ENCODE measurements at regions not wholly inside any gene's neighbourhood (a gene's known extent, or its start where the extent isn't known, plus 50 kb on each side); places are given as distances from the start of the nearest gene placed in this dataset.

DNA sequence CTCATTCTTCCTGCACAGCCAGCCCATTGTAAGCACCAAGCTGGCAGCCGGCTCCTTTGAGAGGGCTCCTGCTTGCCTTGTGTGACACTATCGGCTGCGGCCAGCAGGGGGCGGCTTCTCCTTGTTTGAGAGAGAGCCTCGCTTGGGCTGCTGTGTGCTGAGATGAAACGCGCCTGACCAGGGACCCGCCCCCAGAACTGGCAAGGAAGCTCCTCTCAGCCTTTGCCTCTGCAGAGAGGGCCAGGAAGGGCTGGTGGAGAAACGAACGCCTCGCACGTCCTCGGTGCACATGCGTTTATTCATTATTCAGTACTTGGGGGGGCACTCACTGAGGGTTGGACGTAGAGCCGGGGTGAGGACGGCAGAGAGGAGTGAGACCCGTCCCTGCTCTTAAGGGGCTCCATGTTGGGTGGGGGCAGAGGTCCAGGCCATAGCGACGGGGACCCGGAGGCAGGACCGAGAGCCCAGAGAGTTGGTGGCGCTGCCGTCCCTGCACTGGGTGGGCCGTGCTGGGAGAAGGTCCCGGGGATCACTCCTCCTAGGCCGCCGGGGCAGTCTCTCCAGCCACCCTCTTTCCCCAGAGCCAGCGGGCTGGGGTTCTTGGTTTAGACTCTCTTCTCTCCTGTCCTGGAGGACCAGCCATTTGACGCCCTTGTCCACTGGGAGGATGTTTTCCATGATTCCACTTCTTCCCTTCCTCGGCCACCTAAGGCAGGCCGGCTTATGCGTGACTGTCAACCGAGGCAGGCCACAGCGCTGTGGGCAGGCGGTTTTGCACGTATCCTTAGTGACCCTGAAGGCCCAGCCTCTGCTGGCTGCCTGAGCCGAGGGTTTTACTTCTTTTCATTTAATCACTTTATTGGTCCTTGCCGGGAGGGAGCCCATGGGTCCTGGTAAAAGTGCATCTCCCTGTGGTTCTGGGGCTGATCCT, 174.5 kb downstream of the KATNAL1 start (continued):
- TF ChIP-seq, protein P1, sequence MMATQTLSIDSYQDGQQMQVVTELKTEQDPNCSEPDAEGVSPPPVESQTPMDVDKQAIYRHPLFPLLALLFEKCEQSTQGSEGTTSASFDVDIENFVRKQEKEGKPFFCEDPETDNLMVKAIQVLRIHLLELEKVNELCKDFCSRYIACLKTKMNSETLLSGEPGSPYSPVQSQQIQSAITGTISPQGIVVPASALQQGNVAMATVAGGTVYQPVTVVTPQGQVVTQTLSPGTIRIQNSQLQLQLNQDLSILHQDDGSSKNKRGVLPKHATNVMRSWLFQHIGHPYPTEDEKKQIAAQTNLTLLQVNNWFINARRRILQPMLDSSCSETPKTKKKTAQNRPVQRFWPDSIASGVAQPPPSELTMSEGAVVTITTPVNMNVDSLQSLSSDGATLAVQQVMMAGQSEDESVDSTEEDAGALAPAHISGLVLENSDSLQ (IDR thresholded peaks at IDR 0.05) = no peak
- no peak for TF ChIP-seq SMARCE1 (IDR thresholded peaks at IDR 0.05)

DNA sequence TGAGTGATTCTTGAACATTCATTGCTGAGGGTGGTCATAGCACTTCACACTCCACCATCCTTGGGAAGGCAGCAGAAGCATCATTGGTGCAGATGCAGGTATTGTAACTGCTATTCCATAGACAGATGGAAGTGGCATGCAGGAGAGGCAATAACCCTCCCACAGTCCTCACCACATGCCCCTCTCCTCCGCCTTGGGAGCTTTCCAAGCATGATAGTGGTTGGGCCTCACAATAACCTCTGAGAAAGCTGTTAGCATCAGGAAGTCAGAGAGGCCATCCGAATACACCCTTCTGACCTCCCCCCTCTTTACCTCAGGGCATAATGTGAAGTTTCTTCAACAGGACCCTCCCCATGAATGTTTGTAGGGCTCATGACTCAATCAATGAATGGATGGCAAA, 177.9 kb downstream of the KATNAL1 start:
- no peaks in the 10 kb centered on the region for H3K9me3 ChIP-seq (replicated peaks; ENCODE audit: control insufficient read depth, insufficient read depth, low read depth, low read length)
- WGBS (ENCODE audit: insufficient coverage, low coverage, missing lambda C conversion rate) = 0% methylated on average over 1 of the region's 2 CpGs
- H3K27me3 ChIP-seq (ENCODE audit: control insufficient read depth in 2 of 2, insufficient read depth in 2 of 2, low read length in 2 of 2) = peaks cover 8 to 28% of the 10 kb centered on the region in 2 experiments; a peak in 3 of 5 replicates
- no peak overlapping the region for H3K9ac ChIP-seq (ENCODE audit: insufficient read depth in 1 of 2, low read depth in 2 of 2, low read length in 2 of 2)
- ATAC-seq = no peak
- POLR2A ChIA-PET = no interaction called here
- no peaks in the 10 kb centered on the region for H3K79me2 ChIP-seq (ENCODE audit: control insufficient read depth, insufficient read depth, low read length)
- no peaks in the 10 kb centered on the region for H4K20me1 ChIP-seq (replicated peaks; ENCODE audit: control insufficient read depth, insufficient read depth, low read length)
- CTCF ChIA-PET (ENCODE audit: low intra/inter-chr PET ratio) = interaction anchor here (0.6 kb wide), 1 partner anchor 296 kb away, joined by 3 read pairs; no protein-coding TSS in a partner anchor
- H3K27ac ChIP-seq (ENCODE audit: extremely low read depth, low read depth, low read length) = no peak overlapping the region
- intact Hi-C loops (cut with micrococcal nuclease) (no loop called here), in situ Hi-C loops (cut with MboI) (loop anchor here (10.0 to 25.0 kb wide), 2 partner anchors 208 to 665 kb away; no protein-coding TSS in a partner anchor)
- H3K4me3 ChIP-seq = no peak overlapping the region
- no TSS peak for BruUV-seq (replicated peaks)
- H3K9me1 ChIP-seq (ENCODE audit: control insufficient read depth, insufficient read depth, low read length) = no peaks in the 10 kb centered on the region
- FAIRE-seq = no peak
- no peak for DNase-seq (ENCODE audit: extremely low read depth in 1 of 4, low spot score in 3 of 4)
- no peaks in the 10 kb centered on the region for H3K36me3 ChIP-seq (ENCODE audit: control insufficient read depth, insufficient read depth, low read length)
- H3K4me2 ChIP-seq (ENCODE audit: insufficient read depth, low read length) = no peak overlapping the region
- no peak overlapping the region for H2AFZ ChIP-seq (ENCODE audit: low read depth, low read length)
- peaks cover 0 to 12% of the 10 kb centered on the region in 2 experiments; a peak in 3 of 5 replicates for H3K4me1 ChIP-seq (replicated peaks in 1 of 2; ENCODE audit: control insufficient read depth in 2 of 2, insufficient read depth in 2 of 2, low read length in 2 of 2)
- TF ChIP-seq, protein P2, sequence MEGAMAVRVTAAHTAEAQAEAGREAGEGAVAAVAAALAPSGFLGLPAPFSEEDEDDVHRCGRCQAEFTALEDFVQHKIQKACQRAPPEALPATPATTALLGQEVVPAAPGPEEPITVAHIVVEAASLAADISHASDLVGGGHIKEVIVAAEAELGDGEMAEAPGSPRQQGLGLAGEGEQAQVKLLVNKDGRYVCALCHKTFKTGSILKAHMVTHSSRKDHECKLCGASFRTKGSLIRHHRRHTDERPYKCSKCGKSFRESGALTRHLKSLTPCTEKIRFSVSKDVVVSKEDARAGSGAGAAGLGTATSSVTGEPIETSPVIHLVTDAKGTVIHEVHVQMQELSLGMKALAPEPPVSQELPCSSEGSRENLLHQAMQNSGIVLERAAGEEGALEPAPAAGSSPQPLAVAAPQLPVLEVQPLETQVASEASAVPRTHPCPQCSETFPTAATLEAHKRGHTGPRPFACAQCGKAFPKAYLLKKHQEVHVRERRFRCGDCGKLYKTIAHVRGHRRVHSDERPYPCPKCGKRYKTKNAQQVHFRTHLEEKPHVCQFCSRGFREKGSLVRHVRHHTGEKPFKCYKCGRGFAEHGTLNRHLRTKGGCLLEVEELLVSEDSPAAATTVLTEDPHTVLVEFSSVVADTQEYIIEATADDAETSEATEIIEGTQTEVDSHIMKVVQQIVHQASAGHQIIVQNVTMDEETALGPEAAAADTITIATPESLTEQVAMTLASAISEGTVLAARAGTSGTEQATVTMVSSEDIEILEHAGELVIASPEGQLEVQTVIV (CRISPR knock-in tag; IDR thresholded peaks at IDR 0.05; ENCODE audit: borderline replicate concordance) = no peak
- TF ChIP-seq PPARD (CRISPR knock-in tag; IDR thresholded peaks at IDR 0.05) (no peak), ZNF212 (CRISPR knock-in tag; IDR thresholded peaks at IDR 0.05) (no peak), CSDE1 (IDR thresholded peaks at IDR 0.05) (no peak), GTF2E2 (tag; IDR thresholded peaks at IDR 0.05) (no peak), NFE2 (IDR thresholded peaks at IDR 0.05; ENCODE audit: low read depth) (no peak), ZNF695 (CRISPR knock-in tag; IDR thresholded peaks at IDR 0.05) (no peak), MCM5 (IDR thresholded peaks at IDR 0.05; ENCODE audit: low read depth) (no peak), NBN (IDR thresholded peaks at IDR 0.05; ENCODE audit: low read depth) (no peak)
- TF ChIP-seq, protein P3, sequence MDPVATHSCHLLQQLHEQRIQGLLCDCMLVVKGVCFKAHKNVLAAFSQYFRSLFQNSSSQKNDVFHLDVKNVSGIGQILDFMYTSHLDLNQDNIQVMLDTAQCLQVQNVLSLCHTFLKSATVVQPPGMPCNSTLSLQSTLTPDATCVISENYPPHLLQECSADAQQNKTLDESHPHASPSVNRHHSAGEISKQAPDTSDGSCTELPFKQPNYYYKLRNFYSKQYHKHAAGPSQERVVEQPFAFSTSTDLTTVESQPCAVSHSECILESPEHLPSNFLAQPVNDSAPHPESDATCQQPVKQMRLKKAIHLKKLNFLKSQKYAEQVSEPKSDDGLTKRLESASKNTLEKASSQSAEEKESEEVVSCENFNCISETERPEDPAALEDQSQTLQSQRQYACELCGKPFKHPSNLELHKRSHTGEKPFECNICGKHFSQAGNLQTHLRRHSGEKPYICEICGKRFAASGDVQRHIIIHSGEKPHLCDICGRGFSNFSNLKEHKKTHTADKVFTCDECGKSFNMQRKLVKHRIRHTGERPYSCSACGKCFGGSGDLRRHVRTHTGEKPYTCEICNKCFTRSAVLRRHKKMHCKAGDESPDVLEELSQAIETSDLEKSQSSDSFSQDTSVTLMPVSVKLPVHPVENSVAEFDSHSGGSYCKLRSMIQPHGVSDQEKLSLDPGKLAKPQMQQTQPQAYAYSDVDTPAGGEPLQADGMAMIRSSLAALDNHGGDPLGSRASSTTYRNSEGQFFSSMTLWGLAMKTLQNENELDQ (CRISPR knock-in tag; IDR thresholded peaks at IDR 0.05; ENCODE audit: borderline replicate concordance) = no peak
- TF ChIP-seq, protein P4, sequence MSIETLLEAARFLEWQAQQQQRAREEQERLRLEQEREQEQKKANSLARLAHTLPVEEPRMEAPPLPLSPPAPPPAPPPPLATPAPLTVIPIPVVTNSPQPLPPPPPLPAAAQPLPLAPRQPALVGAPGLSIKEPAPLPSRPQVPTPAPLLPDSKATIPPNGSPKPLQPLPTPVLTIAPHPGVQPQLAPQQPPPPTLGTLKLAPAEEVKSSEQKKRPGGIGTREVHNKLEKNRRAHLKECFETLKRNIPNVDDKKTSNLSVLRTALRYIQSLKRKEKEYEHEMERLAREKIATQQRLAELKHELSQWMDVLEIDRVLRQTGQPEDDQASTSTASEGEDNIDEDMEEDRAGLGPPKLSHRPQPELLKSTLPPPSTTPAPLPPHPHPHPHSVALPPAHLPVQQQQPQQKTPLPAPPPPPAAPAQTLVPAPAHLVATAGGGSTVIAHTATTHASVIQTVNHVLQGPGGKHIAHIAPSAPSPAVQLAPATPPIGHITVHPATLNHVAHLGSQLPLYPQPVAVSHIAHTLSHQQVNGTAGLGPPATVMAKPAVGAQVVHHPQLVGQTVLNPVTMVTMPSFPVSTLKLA (conservative IDR thresholded peaks at IDR 0.05) = no peak
